HPDE6-E6E7 (cell line): ENCODE measurements at regions not wholly inside any gene's neighbourhood (a gene's known extent, or its start where the extent isn't known, plus 50 kb on each side); places are given as distances from the start of the nearest gene placed in this dataset.

Source experiments
- DNase-seq: peaks from one replicate; pipeline ENCODE4 v3.0.0; 2011; ENCODE audit warnings: missing footprints; ENCODE audit errors: extremely low spot score

- DNase-seq: no peak
Observed at GRCh38 chr10:70966646-70967553, 78.5 kb upstream of the PCBD1 start.

DNA sequence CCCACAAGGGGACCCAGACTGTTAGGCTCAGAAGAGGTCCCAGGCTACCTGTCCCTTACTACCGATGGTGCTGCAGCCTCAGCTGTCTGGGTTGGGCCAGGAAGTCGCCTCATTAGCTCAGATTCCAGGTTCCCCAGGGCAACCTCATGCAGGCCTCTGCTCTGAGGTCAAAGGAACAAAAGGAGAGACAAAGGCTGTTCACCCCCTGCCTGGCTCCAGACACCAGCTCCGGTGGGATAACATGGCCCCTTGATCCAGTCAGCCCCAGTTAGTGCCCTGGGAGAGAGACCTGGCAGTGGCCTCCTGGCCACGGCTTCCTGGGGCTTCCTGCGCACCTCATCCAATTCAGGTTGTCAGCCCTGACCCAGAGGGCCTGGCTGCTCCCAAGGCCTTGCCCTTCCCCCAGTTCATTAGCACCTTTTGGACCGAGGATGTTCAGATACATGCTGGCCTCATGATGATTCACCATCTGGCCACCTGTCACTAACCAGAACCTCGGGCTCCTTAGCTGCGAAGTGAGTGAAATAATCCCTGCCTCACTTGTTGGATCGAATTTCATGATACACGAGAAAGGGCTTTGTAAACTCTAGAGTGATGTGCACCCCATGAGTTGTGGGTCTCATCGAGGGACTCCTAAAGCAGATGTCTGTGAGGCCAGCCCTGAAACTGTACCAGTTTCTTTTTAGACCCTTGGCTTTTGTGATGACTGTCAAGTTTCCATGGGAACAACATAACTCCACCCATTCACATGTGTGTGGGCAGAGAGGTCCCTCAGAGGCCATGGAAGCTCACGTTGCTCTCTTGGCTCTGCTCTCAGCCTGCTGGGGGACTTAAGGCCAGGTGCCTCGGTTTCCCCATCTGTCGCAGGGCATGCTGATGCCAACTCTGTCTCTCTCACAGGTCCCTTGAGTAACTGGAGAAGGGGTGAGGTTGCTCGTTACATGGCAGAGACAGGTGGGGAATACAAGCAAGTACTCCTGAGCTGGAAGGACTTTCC, 79.5 kb upstream of the PCBD1 start:
- no peak for DNase-seq

DNA sequence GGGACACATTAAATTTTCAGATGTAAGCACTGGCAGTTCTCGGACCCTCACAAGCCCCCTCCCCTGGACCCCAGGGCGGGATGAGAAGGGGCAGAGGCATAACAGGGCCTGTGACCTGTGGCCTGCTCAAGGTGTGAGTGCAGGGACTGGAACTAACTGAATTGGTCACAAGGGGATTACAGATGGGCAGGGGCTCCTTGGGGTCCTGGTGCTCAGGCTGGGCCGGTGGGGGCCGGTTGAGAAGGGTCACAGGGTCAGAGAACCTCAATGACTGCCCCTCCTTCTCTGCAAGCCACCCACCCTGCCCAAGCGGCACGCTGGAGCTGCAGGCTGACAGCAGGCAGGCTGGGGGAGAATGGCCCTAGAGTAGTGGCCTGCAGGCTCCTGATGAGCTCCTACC, 80.8 kb upstream of the PCBD1 start:
- DNase-seq: no peak

DNA sequence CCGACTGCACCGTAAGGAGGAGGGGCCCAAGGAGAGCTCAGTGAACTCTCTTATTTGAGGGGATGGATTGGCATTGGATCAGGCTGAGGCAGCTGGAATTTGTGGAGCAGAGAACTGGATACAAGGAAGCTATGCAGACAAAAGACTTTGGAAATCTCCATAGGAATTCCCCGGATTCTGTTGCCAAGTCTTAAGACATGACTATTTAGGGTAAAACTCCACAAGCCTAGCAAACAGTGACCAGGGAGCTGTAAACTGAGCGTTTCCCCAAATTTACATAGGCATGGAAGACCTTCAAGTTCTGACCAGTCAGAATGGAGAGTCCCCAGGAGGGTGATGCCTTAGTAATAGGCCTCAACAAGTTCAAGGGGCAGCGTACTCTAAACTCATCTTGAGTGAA, 82.5 kb upstream of the PCBD1 start:
- DNase-seq: no peak

DNA sequence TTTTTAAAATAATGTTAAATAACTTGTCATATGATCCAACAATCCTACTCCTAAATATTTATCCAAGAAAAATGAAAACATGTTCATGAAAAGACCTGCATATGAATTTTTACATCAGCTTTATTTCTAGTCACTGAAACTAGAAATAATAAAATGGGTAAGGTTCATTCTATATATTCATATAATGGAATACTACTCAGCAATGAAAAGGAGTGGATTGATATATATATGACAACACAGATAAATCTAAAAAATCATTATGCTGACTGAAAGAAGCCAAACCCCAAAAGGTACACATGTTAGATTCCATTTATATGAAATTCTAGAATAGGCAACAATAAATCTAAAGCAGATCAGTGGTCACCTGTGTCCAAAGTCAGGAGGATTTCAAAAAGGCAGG, 84.9 kb upstream of the PCBD1 start:
- DNase-seq: no peak

DNA sequence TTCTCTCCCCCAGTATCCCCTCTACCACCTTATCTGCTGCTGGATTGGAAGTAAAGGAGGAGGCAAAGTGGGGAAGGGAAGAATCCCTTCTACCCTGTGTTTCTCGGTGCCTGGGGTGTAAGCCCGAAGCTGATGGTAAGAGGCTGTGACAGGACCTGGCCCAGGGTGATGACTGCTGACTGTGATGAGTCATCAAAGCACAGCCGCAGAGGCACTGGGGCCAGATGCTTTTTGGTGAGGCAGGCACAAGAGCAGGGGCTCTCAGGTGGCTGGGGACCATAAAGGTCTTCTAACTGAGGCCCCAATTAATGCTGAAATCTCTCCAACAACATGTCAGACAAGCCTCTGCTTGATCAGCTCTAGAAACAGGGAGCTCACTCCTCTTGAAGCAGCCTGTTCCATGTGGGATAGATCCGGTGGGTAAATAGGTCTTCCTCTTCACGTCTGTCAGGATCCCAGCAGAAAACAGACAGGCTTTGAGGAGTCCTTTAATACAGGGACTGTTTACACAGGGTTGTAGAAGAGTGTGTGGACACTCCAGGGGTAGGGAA, 86.1 kb upstream of the PCBD1 start:
- DNase-seq: peak; percentile 25

DNA sequence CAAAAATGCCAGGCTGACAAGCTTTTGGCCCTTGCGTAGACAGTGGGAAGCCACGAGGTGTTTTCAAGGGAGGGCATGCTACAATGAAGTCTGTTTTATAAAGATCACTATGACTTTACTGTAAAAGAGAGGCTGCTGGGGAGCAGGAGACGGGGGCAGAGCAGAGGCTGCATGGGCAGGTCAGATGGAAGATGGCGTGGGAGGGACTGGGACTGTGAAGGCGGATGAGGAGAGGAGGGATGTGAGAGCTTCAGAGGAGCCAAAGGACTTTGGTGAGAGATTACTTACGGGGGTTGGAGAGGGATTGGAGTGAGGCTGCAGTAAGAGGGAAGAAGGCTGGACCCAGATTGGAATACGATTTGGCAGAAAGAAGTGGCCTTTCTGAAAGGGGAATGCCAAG, 86.6 kb upstream of the PCBD1 start:
- no peak for DNase-seq

- DNase-seq: no peak
Observed at GRCh38 chr10:70976063-70976695, 87.8 kb upstream of the PCBD1 start.

GRCh38 chr10:70977625-70978024, 89.3 kb upstream of the PCBD1 start:
- DNase-seq: no peak

DNA sequence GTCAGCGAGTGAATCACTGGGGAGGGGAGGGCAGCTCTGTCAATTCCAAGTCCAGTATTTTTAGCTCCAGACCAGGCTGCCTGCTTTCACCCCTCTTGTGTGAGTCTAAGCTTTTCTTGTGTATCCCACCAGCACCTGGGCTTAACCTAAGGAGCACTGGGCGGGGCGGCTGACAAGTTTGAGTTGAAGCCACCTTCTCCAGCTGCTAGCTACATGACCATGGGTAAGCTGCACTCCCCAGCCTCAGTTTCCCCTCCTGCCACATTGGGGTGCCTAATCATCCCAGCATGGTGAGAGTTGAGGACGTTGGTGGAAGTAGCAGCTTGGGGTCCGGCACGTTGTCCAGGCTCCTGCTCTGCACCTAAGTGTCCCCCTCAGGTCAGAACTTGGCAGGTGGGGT, 89.8 kb upstream of the PCBD1 start:
- DNase-seq: no peak

- DNase-seq: no peak
Observed at GRCh38 chr10:70978816-70979480, 90.6 kb upstream of the PCBD1 start.

GRCh38 chr10:70980687-70981086, 92.3 kb upstream of the PCBD1 start:
- DNase-seq: no peak

- DNase-seq: no peak
Observed at GRCh38 chr10:70981171-70981836, 92.9 kb upstream of the PCBD1 start.

- DNase-seq: no peak
Observed at GRCh38 chr10:70981936-70982335, 93.6 kb upstream of the PCBD1 start.

DNA sequence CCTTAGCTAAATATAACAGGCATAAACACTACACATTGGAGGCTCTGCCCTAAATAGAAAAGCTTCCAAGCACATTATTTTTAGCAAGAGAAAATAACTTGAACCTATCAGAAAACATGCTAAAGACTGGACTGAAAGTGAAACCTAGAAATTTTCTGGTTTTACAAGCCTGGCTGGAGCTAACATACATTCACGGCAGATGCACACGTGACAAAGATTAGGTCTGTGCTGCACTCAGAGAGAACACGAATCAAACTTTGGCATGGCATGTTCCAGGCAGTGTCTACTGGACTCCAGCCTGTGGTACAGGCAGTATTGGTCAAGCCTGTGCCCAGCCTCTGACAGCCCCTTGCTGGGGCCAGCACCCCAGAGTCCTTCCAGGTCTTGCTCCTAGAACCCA, 94.1 kb upstream of the PCBD1 start:
- no peak for DNase-seq

DNA sequence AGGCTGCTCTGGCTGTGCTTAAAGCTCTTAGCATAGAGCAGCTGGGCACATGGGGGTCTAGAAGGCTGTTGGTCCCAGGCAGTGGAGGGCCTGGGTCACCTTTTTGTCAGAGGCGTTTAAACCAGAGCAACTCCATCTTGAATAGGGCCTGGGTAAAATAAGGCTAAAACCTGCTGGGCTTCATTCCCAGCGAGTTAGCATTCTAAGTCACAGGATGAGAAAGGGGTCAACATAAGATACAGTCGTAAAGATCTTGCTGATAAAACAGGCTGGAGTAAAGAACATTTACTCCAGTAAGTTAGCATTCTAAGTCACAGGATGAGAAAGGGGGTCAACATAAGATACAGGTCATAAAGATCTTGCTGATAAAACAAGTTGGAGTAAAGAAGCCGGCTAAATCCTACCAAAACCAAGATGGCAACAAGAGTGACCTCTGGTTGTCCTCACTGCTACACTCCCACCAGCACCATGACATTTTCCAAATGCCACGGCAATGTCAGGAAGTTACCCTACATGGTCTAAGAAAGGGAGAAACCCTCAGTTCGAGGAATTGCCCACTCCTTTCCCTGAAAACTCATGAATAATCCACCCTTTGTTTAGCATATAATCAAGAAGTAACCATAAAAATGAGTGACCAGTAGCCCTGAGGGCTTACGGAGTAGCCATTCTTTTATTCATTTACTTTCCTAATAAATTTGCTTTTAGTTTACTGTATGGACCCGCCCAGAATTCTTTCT, 96.8 kb upstream of the PCBD1 start:
- no peak for DNase-seq

GRCh38 chr10:70985824-70986622, 97.7 kb upstream of the PCBD1 start:
- no peak for DNase-seq

- DNase-seq: no peak
Observed at GRCh38 chr10:70986623-70986950, 98.2 kb upstream of the PCBD1 start.

DNA sequence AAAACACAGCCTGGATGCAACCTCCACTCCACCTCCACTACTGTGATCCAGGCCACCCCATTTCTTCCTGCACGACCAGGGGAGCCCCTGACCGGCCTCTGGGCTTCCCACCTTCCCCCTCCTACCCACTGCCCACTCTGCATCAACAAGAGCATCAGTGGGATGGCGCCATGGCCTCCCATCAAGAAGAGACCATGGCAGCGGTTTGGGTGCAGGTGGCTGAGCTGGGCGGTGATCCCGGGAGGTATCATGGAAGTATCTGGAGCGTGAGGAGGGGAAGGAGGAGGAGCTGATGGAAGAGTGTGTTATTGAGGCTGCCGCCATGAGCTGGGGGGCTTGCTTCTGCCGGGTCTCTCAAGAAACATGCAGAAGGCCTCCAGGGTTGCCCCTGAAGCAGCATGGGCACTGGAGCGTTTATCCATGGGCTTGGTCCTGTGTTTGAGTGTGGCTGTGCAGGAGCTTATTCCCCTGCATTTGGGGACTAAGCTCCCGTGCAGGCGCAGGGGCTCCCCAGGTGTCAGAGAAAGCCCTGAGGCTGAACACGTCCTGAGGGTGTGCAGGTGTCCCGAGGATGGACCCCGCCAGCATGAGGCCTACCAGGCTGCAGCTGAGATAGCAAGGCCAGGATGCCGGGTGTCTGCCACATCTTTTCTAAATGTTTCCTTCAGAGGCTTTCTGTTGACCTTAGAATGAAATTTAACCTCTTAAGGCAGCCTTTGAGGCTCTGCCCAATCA, 99.2 kb upstream of the PCBD1 start:
- no peak for DNase-seq
